SJCRH30 (cell line): ENCODE measurements at regions not wholly inside any gene's neighbourhood (a gene's known extent, or its start where the extent isn't known, plus 50 kb on each side); places are given as distances from the start of the nearest gene placed in this dataset.

Experiments
- DNase-seq, 2 experiments: peaks; one replicate each; pipeline ENCODE4 v3.0.0-alpha.2; 2015 to 2020
- H3K27ac ChIP-seq: fragments of 250-450 bp; sonication (Bioruptor Pico); 2 replicates; pipeline ENCODE4 v1.5.1; 2020; ENCODE audit warnings: mild to moderate bottlenecking, moderate library complexity
- H3K27me3 ChIP-seq: fragments of 250-450 bp; sonication (Bioruptor Pico); 2 replicates; pipeline ENCODE4 v1.5.1; 2020; ENCODE audit warnings: mild to moderate bottlenecking, moderate library complexity
- H3K36me3 ChIP-seq: fragments of 250-450 bp; sonication (Bioruptor Pico); 2 replicates; pipeline ENCODE4 v1.5.1; 2020; ENCODE audit warnings: mild to moderate bottlenecking, moderate library complexity
- H3K4me1 ChIP-seq: fragments of 250-450 bp; sonication (Bioruptor Pico); 2 replicates; pipeline ENCODE4 v1.5.1; 2020; ENCODE audit warnings: mild to moderate bottlenecking, moderate library complexity
- H3K4me3 ChIP-seq: fragments of 250-450 bp; sonication (Bioruptor Pico); 2 replicates; pipeline ENCODE4 v1.5.1; 2020; ENCODE audit warnings: mild to moderate bottlenecking, moderate library complexity
- H3K9me3 ChIP-seq: fragments of 250-450 bp; sonication (Bioruptor Pico); replicated peaks from 2 replicates; pipeline ENCODE4 v1.5.1; 2020; ENCODE audit warnings: mild to moderate bottlenecking, moderate library complexity

- no peak for DNase-seq
Measured at GRCh38 chr2:58664523-58665151, 423.5 kb upstream of the FANCL start.

DNA sequence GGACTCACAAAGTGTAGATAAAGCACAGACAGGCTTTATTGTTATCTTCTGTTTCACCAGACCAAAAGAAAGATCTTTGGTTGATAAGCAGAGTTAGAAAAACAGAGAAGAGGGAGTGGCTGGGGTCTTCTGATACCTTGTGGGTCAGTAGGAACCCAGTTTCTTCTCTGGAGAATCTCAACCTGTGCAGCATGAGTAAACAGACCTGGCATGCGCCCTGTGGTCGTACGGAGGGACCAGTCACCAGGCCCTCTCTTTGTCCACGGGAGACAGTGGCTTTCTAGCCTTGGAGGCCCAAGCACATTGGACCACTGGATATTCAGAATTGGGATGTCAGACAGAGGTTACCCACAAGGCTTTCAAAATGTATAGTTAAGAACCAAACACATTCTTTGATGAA lies 418.9 kb upstream of the FANCL start:
- H3K9me3 ChIP-seq = no peaks in the 10 kb centered on the region
- H3K36me3 ChIP-seq = no peaks in the 10 kb centered on the region
- H3K4me3 ChIP-seq = no peak overlapping the region
- H3K27ac ChIP-seq = no peak overlapping the region
- H3K27me3 ChIP-seq = peaks cover 10% of the 10 kb centered on the region
- no peaks in the 10 kb centered on the region for H3K4me1 ChIP-seq
- no peak for DNase-seq

More at GRCh38 chr2:58664523-58665151, 423.5 kb upstream of the FANCL start:
- Histone ChIP-seq H3K27me3 (no peaks in the 10 kb centered on the region; the same call in 1 of the 2 replicates), H3K4me1 (no peaks in the 10 kb centered on the region), H3K9me3 (no peaks in the 10 kb centered on the region), H3K27ac (no peak overlapping the region), H3K4me3 (no peak overlapping the region), H3K36me3 (no peaks in the 10 kb centered on the region)

DNA sequence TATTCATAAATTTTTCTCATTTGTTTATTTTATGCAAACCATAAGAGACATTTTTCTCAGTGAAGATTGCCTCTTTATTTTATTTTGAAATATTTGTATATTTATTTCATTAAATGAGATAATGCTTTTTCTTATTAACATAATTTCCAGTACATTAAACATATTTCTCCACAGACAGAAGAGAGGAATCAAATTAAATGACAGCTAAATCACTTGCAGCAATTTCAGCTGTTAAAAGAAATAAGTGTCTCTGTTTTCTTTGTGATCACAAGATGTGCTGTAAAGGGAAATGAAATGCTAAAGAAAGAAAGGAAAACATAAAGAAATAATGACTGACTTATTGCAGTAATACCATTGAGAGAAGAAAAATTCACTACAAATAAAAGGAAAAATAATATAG lies 414.0 kb upstream of the FANCL start:
- DNase-seq = no peak
- Histone ChIP-seq H3K27ac (no peak overlapping the region), H3K4me3 (no peak overlapping the region), H3K27me3 (peaks cover 10% of the 10 kb centered on the region), H3K36me3 (no peaks in the 10 kb centered on the region), H3K9me3 (no peaks in the 10 kb centered on the region), H3K4me1 (no peaks in the 10 kb centered on the region)

DNA sequence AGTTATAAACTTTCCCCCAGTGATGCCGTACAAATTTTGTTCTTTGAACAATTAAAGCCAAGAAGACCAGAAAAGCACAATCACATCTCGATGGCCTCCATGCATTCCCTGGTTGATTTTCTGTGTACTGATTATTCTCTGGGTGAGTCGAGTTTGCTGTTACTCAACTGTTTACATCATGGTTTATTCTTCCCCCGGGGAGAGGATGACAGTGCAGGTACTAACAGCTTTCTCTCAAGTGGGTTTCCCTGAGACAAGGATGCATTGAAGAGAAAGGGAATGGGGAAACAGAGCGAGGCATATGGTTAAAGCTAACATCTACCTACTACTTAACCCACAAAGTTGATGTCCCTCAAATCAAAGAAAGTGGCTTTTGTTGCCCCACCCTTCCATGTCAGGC lies 410.8 kb upstream of the FANCL start:
- DNase-seq = no peak
- Histone ChIP-seq H3K27ac (no peak overlapping the region), H3K36me3 (no peaks in the 10 kb centered on the region), H3K4me3 (no peak overlapping the region), H3K9me3 (no peaks in the 10 kb centered on the region), H3K27me3 (peaks cover 16% of the 10 kb centered on the region), H3K4me1 (no peaks in the 10 kb centered on the region)

- Histone ChIP-seq H3K9me3 (no peaks in the 10 kb centered on the region), H3K36me3 (no peaks in the 10 kb centered on the region)
- no peak for DNase-seq
Measured at GRCh38 chr2:58650781-58651180, 409.7 kb upstream of the FANCL start.

DNA sequence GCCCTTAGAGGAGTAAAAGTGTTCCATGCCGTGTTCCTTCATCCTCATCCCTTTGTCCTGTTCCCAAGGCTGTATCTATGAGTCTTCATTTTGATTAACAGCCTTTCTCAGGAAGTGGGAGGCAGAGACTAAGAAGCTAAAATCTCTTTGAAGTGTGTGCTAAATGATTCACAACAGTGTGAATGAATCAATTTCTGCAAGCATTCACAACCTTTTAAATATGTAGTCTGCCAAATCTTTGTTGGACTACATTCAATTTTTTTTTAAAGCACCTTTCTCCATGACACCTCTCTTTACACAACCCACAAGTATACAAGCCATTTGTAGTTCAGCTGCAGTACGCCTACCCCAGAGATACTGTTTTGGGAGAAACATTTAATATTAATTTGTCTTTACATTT lies 408.6 kb upstream of the FANCL start:
- Histone ChIP-seq H3K36me3 (no peaks in the 10 kb centered on the region), H3K27ac (no peak overlapping the region), H3K9me3 (no peaks in the 10 kb centered on the region), H3K4me3 (no peak overlapping the region), H3K27me3 (peaks cover 7% of the 10 kb centered on the region; the same call in 1 of the 2 replicates), H3K4me1 (no peaks in the 10 kb centered on the region)
- no peak for DNase-seq

More at GRCh38 chr2:58650781-58651180, 409.7 kb upstream of the FANCL start:
- Histone ChIP-seq H3K4me1 (no peaks in the 10 kb centered on the region), H3K27me3 (peaks cover 7% of the 10 kb centered on the region; the same call in 1 of the 2 replicates), H3K4me3 (no peak overlapping the region), H3K27ac (no peak overlapping the region)

DNA sequence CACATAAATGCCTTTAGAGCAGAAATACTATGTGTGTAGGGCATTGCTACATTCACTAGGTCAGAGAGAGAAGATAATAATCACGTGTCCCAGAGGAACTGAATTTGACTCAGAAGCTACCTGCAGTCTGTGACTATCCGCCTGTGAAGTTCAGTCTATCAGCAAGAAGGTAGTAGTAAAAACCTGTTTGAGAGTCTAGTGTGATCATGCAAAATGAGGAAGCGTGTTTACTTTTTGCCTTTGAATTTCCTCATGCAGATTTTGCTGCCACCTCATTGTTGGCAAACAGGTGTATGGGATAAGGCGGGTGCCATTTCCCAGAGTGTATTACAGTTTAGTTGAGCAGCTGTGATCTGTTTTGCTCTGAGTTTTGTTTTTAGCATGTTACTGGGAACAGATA lies 403.9 kb upstream of the FANCL start:
- no peak for DNase-seq
- H3K36me3 ChIP-seq = no peaks in the 10 kb centered on the region
- no peaks in the 10 kb centered on the region for H3K4me1 ChIP-seq
- H3K27me3 ChIP-seq = peaks cover 7% of the 10 kb centered on the region; the same call in 1 of the 2 replicates
- H3K4me3 ChIP-seq = no peak overlapping the region
- H3K27ac ChIP-seq = no peak overlapping the region
- H3K9me3 ChIP-seq = no peaks in the 10 kb centered on the region

DNA sequence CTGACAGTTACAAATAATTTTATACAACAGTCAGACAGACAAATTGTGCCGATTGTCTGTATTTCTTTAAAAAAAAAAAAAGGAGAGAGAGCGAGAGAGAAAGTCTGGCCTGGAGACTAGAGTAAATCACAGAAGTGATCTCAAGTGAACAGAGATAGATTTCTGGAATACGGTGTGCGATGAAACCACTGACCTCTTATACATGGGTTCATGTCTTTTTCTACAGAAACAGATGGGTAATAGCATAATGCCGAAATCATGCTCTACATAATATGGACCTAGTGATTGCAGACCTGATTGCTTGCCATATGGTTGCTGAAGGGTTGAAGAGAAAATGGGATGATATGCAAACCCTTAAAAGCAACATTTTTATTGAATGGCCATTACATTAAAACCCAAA lies 403.3 kb upstream of the FANCL start:
- H3K36me3 ChIP-seq = no peaks in the 10 kb centered on the region
- H3K27ac ChIP-seq = no peak overlapping the region
- no peak overlapping the region for H3K4me3 ChIP-seq
- DNase-seq = no peak
- peaks cover 7% of the 10 kb centered on the region; the same call in 1 of the 2 replicates for H3K27me3 ChIP-seq
- no peaks in the 10 kb centered on the region for H3K4me1 ChIP-seq
- H3K9me3 ChIP-seq = no peaks in the 10 kb centered on the region

DNA sequence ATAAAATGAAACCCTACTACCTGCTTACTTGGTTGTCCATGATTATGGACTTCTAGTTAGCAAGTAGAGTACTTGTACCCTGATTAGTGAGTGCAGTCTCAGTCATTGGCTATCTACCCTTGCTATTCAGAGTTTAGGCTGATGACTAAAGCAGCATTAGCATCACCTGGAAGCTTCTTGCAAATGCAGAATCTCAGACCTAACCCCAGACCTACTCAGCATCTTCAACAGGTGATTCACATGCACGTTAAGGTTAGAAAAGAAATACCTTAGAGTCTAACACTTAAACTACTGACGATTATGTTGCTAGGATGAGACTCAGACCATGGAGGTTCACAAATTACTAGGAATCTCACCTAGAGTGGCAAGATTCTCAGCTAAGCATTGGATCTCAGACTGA lies 399.9 kb upstream of the FANCL start:
- no peaks in the 10 kb centered on the region for H3K36me3 ChIP-seq
- no peak overlapping the region for H3K4me3 ChIP-seq
- H3K9me3 ChIP-seq = no peaks in the 10 kb centered on the region
- no peak for DNase-seq
- no peak overlapping the region for H3K27ac ChIP-seq
- H3K4me1 ChIP-seq = no peaks in the 10 kb centered on the region
- no peaks in the 10 kb centered on the region for H3K27me3 ChIP-seq

- Histone ChIP-seq H3K27me3 (no peaks in the 10 kb centered on the region), H3K4me3 (no peak overlapping the region), H3K36me3 (no peaks in the 10 kb centered on the region), H3K27ac (no peak overlapping the region), H3K4me1 (no peaks in the 10 kb centered on the region), H3K9me3 (no peaks in the 10 kb centered on the region)
- DNase-seq = peak; percentile 6
Measured at GRCh38 chr2:58640042-58640441, 398.9 kb upstream of the FANCL start.

- Histone ChIP-seq H3K4me1 (peaks cover 7% of the 10 kb centered on the region; the same call in 1 of the 2 replicates), H3K27ac (no peak overlapping the region), H3K27me3 (no peaks in the 10 kb centered on the region), H3K4me3 (no peak overlapping the region), H3K36me3 (no peaks in the 10 kb centered on the region), H3K9me3 (no peaks in the 10 kb centered on the region)
- no peak for DNase-seq
Measured at GRCh38 chr2:58638256-58638805, 397.2 kb upstream of the FANCL start.

DNA sequence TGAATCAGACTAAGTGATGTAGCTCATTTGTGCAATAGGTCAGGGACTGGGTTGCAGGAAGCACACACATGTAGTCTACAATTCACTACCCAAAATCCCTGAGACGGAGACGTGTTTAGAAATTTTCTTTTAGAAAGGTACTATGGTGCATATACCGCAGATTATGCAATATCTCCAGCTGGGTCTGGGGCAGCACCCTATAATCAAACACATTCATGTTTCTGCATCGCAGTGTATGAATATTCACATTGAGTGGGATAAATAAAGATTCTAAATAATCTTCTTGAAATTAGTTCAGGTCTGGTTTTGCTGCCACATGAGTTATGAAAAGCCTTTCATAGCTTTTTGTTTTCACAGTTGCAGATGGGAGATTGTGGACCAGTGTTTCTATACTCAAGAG lies 395.7 kb upstream of the FANCL start:
- Histone ChIP-seq H3K27ac (no peak overlapping the region), H3K4me3 (no peak overlapping the region)

DNA sequence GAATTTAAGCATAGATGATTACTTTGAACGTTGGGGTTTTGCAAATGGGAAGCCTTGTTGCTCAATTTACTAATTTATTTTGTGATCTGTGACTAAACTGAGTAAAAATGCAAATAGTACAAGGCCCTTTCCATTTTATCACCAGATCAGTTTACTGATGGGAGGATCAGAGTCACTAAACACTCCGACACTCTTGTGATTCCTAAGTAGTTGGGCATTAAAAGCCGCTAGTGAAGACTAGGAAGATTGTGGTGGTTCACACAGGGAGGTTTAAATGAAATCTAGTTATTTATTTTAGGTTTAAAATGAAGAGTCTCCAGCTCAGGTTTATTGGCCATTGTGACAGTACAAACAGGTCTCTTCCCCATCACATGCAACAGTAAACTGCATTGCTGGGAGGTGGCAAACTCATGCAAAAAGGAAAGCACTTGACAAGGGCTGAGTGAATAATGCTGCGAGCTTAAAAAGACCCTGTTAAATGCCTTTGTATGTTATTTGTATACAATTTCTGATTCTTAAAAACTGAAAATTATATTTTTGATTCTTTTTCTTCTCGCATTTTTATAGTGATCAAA lies 394.8 kb upstream of the FANCL start:
- H3K9me3 ChIP-seq = no peaks in the 10 kb centered on the region
- peaks cover 7% of the 10 kb centered on the region; the same call in 1 of the 2 replicates for H3K4me1 ChIP-seq
- no peak overlapping the region for H3K27ac ChIP-seq
- H3K27me3 ChIP-seq = 0 out of 2 replicates have a peak, but pooled peaks cover 5% of the 10 kb centered on the region
- no peak for DNase-seq
- H3K4me3 ChIP-seq = no peak overlapping the region
- no peaks in the 10 kb centered on the region for H3K36me3 ChIP-seq

More for the DNA sequence above, 395.7 kb upstream of the FANCL start:
- H3K9me3 ChIP-seq = no peaks in the 10 kb centered on the region
- no peaks in the 10 kb centered on the region for H3K27me3 ChIP-seq
- H3K4me1 ChIP-seq = peaks cover 7% of the 10 kb centered on the region; the same call in 1 of the 2 replicates
- H3K36me3 ChIP-seq = no peaks in the 10 kb centered on the region
- no peak for DNase-seq

DNA sequence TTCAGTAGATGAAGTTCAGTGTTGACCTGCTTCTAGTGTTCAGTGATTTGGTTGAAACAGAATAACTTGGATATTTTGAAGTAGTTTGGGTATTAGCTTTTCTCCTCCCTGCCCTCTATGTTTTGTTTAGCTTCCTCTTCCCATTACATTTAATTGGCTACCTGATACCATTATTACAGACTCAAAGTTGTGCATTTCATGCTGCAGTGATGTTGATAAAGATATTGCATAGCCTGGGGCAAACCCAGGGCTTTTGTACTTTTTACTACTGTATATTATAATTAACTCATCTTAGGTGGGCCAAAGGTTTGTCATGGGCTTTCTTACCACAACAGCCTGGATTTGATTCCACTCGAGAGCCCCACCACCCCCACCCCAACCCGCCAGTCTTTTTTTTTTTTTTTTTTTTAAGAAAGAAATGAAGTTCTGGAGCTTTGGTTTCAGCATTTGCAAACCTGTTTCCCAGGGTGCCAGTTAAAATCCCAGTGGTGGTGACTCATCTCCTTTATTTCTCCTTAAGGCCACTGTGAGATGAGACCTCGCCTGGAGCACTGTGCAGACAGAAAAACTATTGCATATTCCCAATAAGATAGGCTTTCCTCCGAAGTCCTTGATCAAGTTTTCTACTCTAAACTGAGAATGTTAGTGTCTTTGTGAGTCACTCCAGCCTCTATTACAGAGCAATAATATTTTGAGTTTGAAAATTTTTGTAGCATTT lies 393.7 kb upstream of the FANCL start:
- DNase-seq = peak in 1 of 2 experiments; percentile 13
- Histone ChIP-seq H3K4me1 (peaks cover 7% of the 10 kb centered on the region; the same call in 1 of the 2 replicates), H3K36me3 (no peaks in the 10 kb centered on the region), H3K27ac (no peak overlapping the region), H3K4me3 (no peak overlapping the region), H3K9me3 (no peaks in the 10 kb centered on the region), H3K27me3 (peaks cover 9% of the 10 kb centered on the region; the same call in 1 of the 2 replicates)
